GM12878 (cell line): ENCODE measurements at regions not wholly inside any gene's neighbourhood (a gene's known extent, or its start where the extent isn't known, plus 50 kb on each side); places are given as distances from the start of the nearest gene placed in this dataset.

Experiments
- DPF2 ChIP-seq: fragments of 450-650 bp; IDR thresholded peaks from 2 replicates; pipeline ENCODE4 v1.6.1; 2017; ENCODE audit warnings: mild to moderate bottlenecking
- EP300 ChIP-seq, 2 experiments: fragments of 150-350 bp in 1 of 2; IDR thresholded peaks; 2 replicates each; pipeline ENCODE4 v1.6.1; 2011 to 2012; ENCODE audit warnings: low read depth in 2 of 2, low read length in 2 of 2, borderline replicate concordance in 1 of 2, improper control_type of control experiment in 1 of 2, inconsistent platforms in 1 of 2; ENCODE audit not compliant: control insufficient read depth in 1 of 2
- FOXM1 ChIP-seq: IDR thresholded peaks from 2 replicates; pipeline ENCODE4 v1.6.1; 2012; ENCODE audit warnings: low read depth, mild to moderate bottlenecking, inconsistent platforms, low read length, moderate library complexity
- POLR2AphosphoS5 ChIP-seq: IDR thresholded peaks from 2 replicates; pipeline ENCODE4 v1.6.1; 2011; ENCODE audit warnings: mild to moderate bottlenecking, low read length, inconsistent platforms
- REST ChIP-seq: IDR thresholded peaks from 2 replicates; pipeline ENCODE4 v1.6.1; 2012; ENCODE audit warnings: mild to moderate bottlenecking, low read depth, low read length
- SP1 ChIP-seq: IDR thresholded peaks from one replicate; pipeline ENCODE4 v1.6.1; 2011; ENCODE audit warnings: low read depth, low read length
- STAT1 ChIP-seq: fragments of 450-650 bp; conservative IDR thresholded peaks from 2 replicates; pipeline ENCODE4 v1.6.1; 2014; ENCODE audit warnings: antibody characterized with exemption, mild to moderate bottlenecking
- ZNF384 ChIP-seq: IDR thresholded peaks from 2 replicates; pipeline ENCODE4 v1.6.1; 2012; ENCODE audit warnings: low read depth, mild to moderate bottlenecking, low read length, improper control_type of control experiment, borderline replicate concordance
- TF ChIP-seq, protein P1 (sequence below): fragments of 450-650 bp; IDR thresholded peaks from 2 replicates; pipeline ENCODE4 v1.6.1; 2018; ENCODE audit warnings: borderline replicate concordance, mild to moderate bottlenecking; ENCODE audit not compliant: partially characterized antibody

GRCh38 chr7:19304086-19304485 is 158.9 kb upstream of the FERD3L start:
- no peak for TF ChIP-seq REST
- no peak for TF ChIP-seq SP1
- no peak for TF ChIP-seq ZNF384
- no peak for TF ChIP-seq POLR2AphosphoS5
- TF ChIP-seq FOXM1: no peak
- no peak for TF ChIP-seq STAT1
- no peak for TF ChIP-seq EP300 (IDR thresholded peaks at IDR 0.05; ENCODE audit: borderline replicate concordance in 1 of 2, control insufficient read depth in 1 of 2, low read depth in 2 of 2, low read length in 2 of 2)
- TF ChIP-seq DPF2: no peak
- TF ChIP-seq, protein P1, sequence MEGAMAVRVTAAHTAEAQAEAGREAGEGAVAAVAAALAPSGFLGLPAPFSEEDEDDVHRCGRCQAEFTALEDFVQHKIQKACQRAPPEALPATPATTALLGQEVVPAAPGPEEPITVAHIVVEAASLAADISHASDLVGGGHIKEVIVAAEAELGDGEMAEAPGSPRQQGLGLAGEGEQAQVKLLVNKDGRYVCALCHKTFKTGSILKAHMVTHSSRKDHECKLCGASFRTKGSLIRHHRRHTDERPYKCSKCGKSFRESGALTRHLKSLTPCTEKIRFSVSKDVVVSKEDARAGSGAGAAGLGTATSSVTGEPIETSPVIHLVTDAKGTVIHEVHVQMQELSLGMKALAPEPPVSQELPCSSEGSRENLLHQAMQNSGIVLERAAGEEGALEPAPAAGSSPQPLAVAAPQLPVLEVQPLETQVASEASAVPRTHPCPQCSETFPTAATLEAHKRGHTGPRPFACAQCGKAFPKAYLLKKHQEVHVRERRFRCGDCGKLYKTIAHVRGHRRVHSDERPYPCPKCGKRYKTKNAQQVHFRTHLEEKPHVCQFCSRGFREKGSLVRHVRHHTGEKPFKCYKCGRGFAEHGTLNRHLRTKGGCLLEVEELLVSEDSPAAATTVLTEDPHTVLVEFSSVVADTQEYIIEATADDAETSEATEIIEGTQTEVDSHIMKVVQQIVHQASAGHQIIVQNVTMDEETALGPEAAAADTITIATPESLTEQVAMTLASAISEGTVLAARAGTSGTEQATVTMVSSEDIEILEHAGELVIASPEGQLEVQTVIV: no peak
